Neural cell (in vitro differentiated cells): ENCODE measurements at regions not wholly inside any gene's neighbourhood (a gene's known extent, or its start where the extent isn't known, plus 50 kb on each side); places are given as distances from the start of the nearest gene placed in this dataset.

Source experiments
- H2AFZ ChIP-seq: fragments of 200-600, 300-800 bp; sonication (generic), shearing (Covaris generic); 2 replicates; pipeline ENCODE4 v1.6.0; 2014; ENCODE audit warnings: low read depth, mild to moderate bottlenecking, antibody characterized with exemption, low read length, moderate library complexity
- H3F3A ChIP-seq: fragments of 200-600 bp; shearing (Covaris generic); 2 replicates; pipeline ENCODE4 v1.6.1; 2016; ENCODE audit warnings: mild to moderate bottlenecking, moderate library complexity, mixed read lengths, antibody characterized with exemption, low read length; ENCODE audit not compliant: insufficient read depth, poor library complexity, severe bottlenecking
- H3K27ac ChIP-seq: fragments of 200-600, 300-800 bp; sonication (generic), shearing (Covaris generic); 2 replicates; pipeline ENCODE4 v1.5.1; 2014; ENCODE audit warnings: mild to moderate bottlenecking, low read length, moderate library complexity
- H3K27me3 ChIP-seq: fragments of 300-800, 200-600 bp; sonication (generic), shearing (Covaris generic); 2 replicates; pipeline ENCODE4 v1.6.0; 2014; ENCODE audit warnings: mild to moderate bottlenecking, low read depth, low read length, moderate library complexity; ENCODE audit not compliant: insufficient read depth
- H3K36me3 ChIP-seq: fragments of 300-800, 200-600 bp; sonication (generic), shearing (Covaris generic); 2 replicates; pipeline ENCODE4 v1.5.1; 2014; ENCODE audit warnings: mild to moderate bottlenecking, antibody characterized with exemption, low read length, moderate library complexity; ENCODE audit not compliant: insufficient read depth
- H3K4me2 ChIP-seq: fragments of 300-800, 200-600 bp; sonication (generic), shearing (Covaris generic); 2 replicates; pipeline ENCODE4 v1.6.0; 2014; ENCODE audit warnings: mild to moderate bottlenecking, low read length
- H3K4me3 ChIP-seq: fragments of 300-800, 200-600 bp; sonication (generic), shearing (Covaris generic); 2 replicates; pipeline ENCODE4 v1.5.1; 2014; ENCODE audit warnings: mild to moderate bottlenecking, low read length, moderate library complexity
- H3K79me2 ChIP-seq: fragments of 200-600 bp; shearing (Covaris generic); replicated peaks from 2 replicates; pipeline ENCODE4 v1.6.0; 2014; ENCODE audit warnings: mild to moderate bottlenecking, low read length, moderate library complexity; ENCODE audit not compliant: insufficient read depth
- H3K9ac ChIP-seq: fragments of 300-800, 200-600 bp; sonication (generic), shearing (Covaris generic); 2 replicates; pipeline ENCODE4 v1.6.1; 2016; ENCODE audit warnings: mild to moderate bottlenecking, low read length, mixed read lengths
- H3K9me2 ChIP-seq: fragments of 200-600 bp; shearing (Covaris generic); 2 replicates; pipeline ENCODE4 v1.6.1; 2016; ENCODE audit warnings: mild to moderate bottlenecking, low read length, mixed read lengths; ENCODE audit not compliant: insufficient read depth
- H3K9me3 ChIP-seq: fragments of 200-600, 300-800 bp; sonication (generic), shearing (Covaris generic); 2 replicates; pipeline ENCODE4 v1.6.1; 2016; ENCODE audit warnings: mild to moderate bottlenecking, mixed run types, low read length, moderate library complexity, mixed read lengths
- H4K20me1 ChIP-seq: fragments of 200-600 bp; shearing (Covaris generic); 2 replicates; pipeline ENCODE4 v1.6.1; 2016; ENCODE audit warnings: mild to moderate bottlenecking, mixed run types; ENCODE audit not compliant: insufficient read depth
- EP300 ChIP-seq: fragments of 450-650 bp; conservative IDR thresholded peaks from 2 replicates; pipeline ENCODE4 v1.6.1; 2014; ENCODE audit warnings: antibody characterized with exemption, mild to moderate bottlenecking, moderate library complexity; ENCODE audit not compliant: poor library complexity, severe bottlenecking
- EZH2 ChIP-seq: fragments of 200-600, 300-800 bp; shearing (Covaris generic), sonication (generic); IDR thresholded peaks from 2 replicates; pipeline ENCODE4 v1.6.1; 2014; ENCODE audit warnings: antibody characterized with exemption, low read length, borderline replicate concordance, mild to moderate bottlenecking; ENCODE audit not compliant: insufficient read depth, poor library complexity, severe bottlenecking
- MXI1 ChIP-seq: fragments of 450-650 bp; conservative IDR thresholded peaks from 2 replicates; pipeline ENCODE4 v1.6.1; 2014; ENCODE audit warnings: antibody characterized with exemption, mild to moderate bottlenecking; ENCODE audit not compliant: poor library complexity, severe bottlenecking
- POLR2AphosphoS5 ChIP-seq: IDR thresholded peaks from 2 replicates; pipeline ENCODE4 v1.6.1; 2012
- RAD21 ChIP-seq: fragments of 450-650 bp; conservative IDR thresholded peaks from 2 replicates; pipeline ENCODE4 v1.6.1; 2014; ENCODE audit warnings: antibody characterized with exemption, mild to moderate bottlenecking, moderate library complexity
- SMC3 ChIP-seq: fragments of 450-650 bp; conservative IDR thresholded peaks from 2 replicates; pipeline ENCODE4 v1.6.1; 2014; ENCODE audit warnings: antibody characterized with exemption, mild to moderate bottlenecking, moderate library complexity; ENCODE audit not compliant: poor library complexity
- TAF1 ChIP-seq: IDR thresholded peaks from 2 replicates; pipeline ENCODE4 v1.6.1; 2012; ENCODE audit warnings: low read depth
- TF ChIP-seq, protein P1 (sequence below): IDR thresholded peaks from 2 replicates; pipeline ENCODE4 v1.6.1; 2012; ENCODE audit warnings: borderline replicate concordance
- TF ChIP-seq, protein P2 (sequence below): fragments of 450-650 bp; IDR thresholded peaks from 2 replicates; pipeline ENCODE4 v1.5.1; 2014; ENCODE audit warnings: antibody characterized with exemption, mild to moderate bottlenecking, moderate library complexity; ENCODE audit not compliant: poor library complexity, severe bottlenecking

DNA sequence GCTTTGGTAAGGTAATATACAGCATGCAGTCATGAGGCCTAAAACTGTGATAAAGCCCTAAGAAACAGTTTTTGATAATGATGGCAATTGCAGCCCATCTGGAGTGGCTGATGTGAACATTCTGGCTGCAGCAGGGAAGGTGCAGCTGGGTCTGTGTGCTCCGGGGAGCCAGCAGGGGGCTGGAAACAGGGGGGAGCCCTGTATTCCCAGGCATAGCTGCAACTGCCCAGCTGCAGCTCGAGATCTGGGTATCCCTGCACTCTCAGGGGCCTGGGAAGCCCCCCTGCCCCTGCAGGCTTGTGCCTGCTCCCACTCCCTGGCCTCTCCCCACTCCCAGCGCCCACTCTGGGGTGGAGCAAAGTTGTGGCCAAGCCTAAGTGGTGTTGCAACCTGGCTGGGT is 95.6 kb downstream of the RRAGB start:
- H3K4me3 ChIP-seq = no peak overlapping the region
- H3K9ac ChIP-seq = no peak overlapping the region
- H3F3A ChIP-seq = no peaks in the 10 kb centered on the region
- no peak for TF ChIP-seq SMC3
- no peak for TF ChIP-seq TAF1
- TF ChIP-seq POLR2AphosphoS5 = no peak
- TF ChIP-seq RAD21 = no peak
- TF ChIP-seq EZH2 = no peak
- TF ChIP-seq, protein P1, sequence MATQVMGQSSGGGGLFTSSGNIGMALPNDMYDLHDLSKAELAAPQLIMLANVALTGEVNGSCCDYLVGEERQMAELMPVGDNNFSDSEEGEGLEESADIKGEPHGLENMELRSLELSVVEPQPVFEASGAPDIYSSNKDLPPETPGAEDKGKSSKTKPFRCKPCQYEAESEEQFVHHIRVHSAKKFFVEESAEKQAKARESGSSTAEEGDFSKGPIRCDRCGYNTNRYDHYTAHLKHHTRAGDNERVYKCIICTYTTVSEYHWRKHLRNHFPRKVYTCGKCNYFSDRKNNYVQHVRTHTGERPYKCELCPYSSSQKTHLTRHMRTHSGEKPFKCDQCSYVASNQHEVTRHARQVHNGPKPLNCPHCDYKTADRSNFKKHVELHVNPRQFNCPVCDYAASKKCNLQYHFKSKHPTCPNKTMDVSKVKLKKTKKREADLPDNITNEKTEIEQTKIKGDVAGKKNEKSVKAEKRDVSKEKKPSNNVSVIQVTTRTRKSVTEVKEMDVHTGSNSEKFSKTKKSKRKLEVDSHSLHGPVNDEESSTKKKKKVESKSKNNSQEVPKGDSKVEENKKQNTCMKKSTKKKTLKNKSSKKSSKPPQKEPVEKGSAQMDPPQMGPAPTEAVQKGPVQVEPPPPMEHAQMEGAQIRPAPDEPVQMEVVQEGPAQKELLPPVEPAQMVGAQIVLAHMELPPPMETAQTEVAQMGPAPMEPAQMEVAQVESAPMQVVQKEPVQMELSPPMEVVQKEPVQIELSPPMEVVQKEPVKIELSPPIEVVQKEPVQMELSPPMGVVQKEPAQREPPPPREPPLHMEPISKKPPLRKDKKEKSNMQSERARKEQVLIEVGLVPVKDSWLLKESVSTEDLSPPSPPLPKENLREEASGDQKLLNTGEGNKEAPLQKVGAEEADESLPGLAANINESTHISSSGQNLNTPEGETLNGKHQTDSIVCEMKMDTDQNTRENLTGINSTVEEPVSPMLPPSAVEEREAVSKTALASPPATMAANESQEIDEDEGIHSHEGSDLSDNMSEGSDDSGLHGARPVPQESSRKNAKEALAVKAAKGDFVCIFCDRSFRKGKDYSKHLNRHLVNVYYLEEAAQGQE = no peak
- TF ChIP-seq MXI1 = no peak
- no peak for TF ChIP-seq EP300
- TF ChIP-seq, protein P2, sequence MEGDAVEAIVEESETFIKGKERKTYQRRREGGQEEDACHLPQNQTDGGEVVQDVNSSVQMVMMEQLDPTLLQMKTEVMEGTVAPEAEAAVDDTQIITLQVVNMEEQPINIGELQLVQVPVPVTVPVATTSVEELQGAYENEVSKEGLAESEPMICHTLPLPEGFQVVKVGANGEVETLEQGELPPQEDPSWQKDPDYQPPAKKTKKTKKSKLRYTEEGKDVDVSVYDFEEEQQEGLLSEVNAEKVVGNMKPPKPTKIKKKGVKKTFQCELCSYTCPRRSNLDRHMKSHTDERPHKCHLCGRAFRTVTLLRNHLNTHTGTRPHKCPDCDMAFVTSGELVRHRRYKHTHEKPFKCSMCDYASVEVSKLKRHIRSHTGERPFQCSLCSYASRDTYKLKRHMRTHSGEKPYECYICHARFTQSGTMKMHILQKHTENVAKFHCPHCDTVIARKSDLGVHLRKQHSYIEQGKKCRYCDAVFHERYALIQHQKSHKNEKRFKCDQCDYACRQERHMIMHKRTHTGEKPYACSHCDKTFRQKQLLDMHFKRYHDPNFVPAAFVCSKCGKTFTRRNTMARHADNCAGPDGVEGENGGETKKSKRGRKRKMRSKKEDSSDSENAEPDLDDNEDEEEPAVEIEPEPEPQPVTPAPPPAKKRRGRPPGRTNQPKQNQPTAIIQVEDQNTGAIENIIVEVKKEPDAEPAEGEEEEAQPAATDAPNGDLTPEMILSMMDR = no peak
- H3K9me2 ChIP-seq = no peaks in the 10 kb centered on the region
- no peak overlapping the region for H3K4me2 ChIP-seq
- no peak overlapping the region for H2AFZ ChIP-seq
- H4K20me1 ChIP-seq = no peaks in the 10 kb centered on the region
- H3K27me3 ChIP-seq = no peaks in the 10 kb centered on the region
- no peaks in the 10 kb centered on the region for H3K36me3 ChIP-seq
- H3K79me2 ChIP-seq = no peaks in the 10 kb centered on the region
- no peaks in the 10 kb centered on the region for H3K9me3 ChIP-seq
- no peak overlapping the region for H3K27ac ChIP-seq

DNA sequence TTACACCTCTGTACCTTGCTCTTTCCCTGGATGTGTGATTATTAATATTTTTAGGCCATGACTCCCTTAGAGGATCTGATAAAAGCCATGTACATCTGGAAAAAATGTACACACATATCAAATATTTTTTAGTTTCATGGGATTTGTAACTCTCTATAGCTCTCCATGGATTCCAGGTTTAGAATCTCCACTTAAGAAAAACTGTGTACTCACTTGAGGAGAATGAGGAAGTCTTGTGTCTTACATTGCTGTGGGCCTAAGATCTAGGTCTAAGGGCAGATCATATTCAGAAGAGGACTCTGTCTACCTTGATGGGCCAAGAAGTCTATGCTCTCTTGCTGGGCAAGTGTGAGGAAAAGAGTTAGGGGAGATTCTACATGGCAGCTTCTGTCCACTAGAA is 98.0 kb downstream of the RRAGB start:
- H3K9me3 ChIP-seq = no peaks in the 10 kb centered on the region
- no peak overlapping the region for H3K27ac ChIP-seq
- H3K4me3 ChIP-seq = no peak overlapping the region
- no peaks in the 10 kb centered on the region for H3F3A ChIP-seq
- no peaks in the 10 kb centered on the region for H3K36me3 ChIP-seq
- H3K9ac ChIP-seq = no peak overlapping the region
- no peaks in the 10 kb centered on the region for H4K20me1 ChIP-seq
- H3K27me3 ChIP-seq = no peaks in the 10 kb centered on the region
- H3K9me2 ChIP-seq = no peaks in the 10 kb centered on the region
- no peak overlapping the region for H3K4me2 ChIP-seq
- H2AFZ ChIP-seq = no peak overlapping the region
- TF ChIP-seq, protein P1 = no peak
- TF ChIP-seq EZH2 = no peak
- TF ChIP-seq TAF1 = no peak
- TF ChIP-seq, protein P2 = no peak
- no peak for TF ChIP-seq EP300
- no peak for TF ChIP-seq SMC3
- no peak for TF ChIP-seq RAD21
- no peak for TF ChIP-seq POLR2AphosphoS5
- TF ChIP-seq MXI1 = no peak
- H3K79me2 ChIP-seq = no peaks in the 10 kb centered on the region
